ENCODE measurements at regions not wholly inside any gene's neighbourhood (a gene's known extent, or its start where the extent isn't known, plus 50 kb on each side); places are given as distances from the start of the nearest gene placed in this dataset.
"Not testable (repeated sequence)": the region's sequence is repeated elsewhere in the genome, so short reads cannot be mapped to it uniquely, and the experiment has no call there.

DNA sequence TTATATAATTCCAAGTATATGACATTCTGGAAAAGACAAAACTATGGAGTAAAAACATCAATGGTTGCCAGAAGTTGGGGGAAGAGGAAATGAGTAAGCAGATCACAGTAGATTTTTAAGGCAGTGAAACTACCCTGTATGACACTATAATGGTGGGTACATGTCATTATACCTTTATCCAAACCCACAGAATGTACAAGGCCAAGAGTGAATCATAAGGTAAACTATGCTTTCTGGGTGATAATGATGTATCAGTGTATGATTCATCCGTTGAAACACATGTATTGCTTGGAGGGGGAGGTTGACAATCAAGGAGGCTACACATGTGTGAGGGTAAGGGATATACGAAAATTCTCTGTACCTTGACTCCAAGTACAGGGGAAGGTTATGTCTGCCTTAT is 862.7 kb downstream of the PLA2G4A start:
- TF ChIP-seq ZNF565 (CRISPR knock-in tag; conservative IDR thresholded peaks at IDR 0.05; ENCODE audit: low read depth) (no peak), TOX (CRISPR knock-in tag; IDR thresholded peaks at IDR 0.05; ENCODE audit: borderline replicate concordance) (peak; percentile 95), CSRNP3 (CRISPR knock-in tag; IDR thresholded peaks at IDR 0.05) (no peak), RARB (CRISPR knock-in tag; IDR thresholded peaks at IDR 0.05) (peak; percentile 86; the same call in 1 of the 2 replicates), ZFP3 (CRISPR knock-in tag; IDR thresholded peaks at IDR 0.05) (no peak), ZC3H10 (CRISPR knock-in tag; IDR thresholded peaks at IDR 0.05) (0 out of 2 replicates have a peak, but pooled peaks have one; percentile 43)
- TF ChIP-seq, protein P1, sequence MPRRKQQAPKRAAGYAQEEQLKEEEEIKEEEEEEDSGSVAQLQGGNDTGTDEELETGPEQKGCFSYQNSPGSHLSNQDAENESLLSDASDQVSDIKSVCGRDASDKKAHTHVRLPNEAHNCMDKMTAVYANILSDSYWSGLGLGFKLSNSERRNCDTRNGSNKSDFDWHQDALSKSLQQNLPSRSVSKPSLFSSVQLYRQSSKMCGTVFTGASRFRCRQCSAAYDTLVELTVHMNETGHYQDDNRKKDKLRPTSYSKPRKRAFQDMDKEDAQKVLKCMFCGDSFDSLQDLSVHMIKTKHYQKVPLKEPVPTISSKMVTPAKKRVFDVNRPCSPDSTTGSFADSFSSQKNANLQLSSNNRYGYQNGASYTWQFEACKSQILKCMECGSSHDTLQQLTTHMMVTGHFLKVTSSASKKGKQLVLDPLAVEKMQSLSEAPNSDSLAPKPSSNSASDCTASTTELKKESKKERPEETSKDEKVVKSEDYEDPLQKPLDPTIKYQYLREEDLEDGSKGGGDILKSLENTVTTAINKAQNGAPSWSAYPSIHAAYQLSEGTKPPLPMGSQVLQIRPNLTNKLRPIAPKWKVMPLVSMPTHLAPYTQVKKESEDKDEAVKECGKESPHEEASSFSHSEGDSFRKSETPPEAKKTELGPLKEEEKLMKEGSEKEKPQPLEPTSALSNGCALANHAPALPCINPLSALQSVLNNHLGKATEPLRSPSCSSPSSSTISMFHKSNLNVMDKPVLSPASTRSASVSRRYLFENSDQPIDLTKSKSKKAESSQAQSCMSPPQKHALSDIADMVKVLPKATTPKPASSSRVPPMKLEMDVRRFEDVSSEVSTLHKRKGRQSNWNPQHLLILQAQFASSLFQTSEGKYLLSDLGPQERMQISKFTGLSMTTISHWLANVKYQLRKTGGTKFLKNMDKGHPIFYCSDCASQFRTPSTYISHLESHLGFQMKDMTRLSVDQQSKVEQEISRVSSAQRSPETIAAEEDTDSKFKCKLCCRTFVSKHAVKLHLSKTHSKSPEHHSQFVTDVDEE (CRISPR knock-in tag; IDR thresholded peaks at IDR 0.05): no peak
- ATAC-seq: peak; percentile 83

GRCh38 chr1:187692799-187693198 is 864.0 kb downstream of the PLA2G4A start:
- ATAC-seq: no peak
- no peak for TF ChIP-seq ZFP30 (CRISPR knock-in tag; IDR thresholded peaks at IDR 0.05)
- no peak for TF ChIP-seq ARNTL (CRISPR knock-in tag; IDR thresholded peaks at IDR 0.05; ENCODE audit: borderline replicate concordance, low read depth)
- no peak for TF ChIP-seq ZNF8 (CRISPR knock-in tag; IDR thresholded peaks at IDR 0.05)
- TF ChIP-seq CSDC2 (CRISPR knock-in tag; IDR thresholded peaks at IDR 0.05): no peak
- no peak for TF ChIP-seq ZFP3 (CRISPR knock-in tag; IDR thresholded peaks at IDR 0.05)

GRCh38 chr1:187696073-187696472 is 867.3 kb downstream of the PLA2G4A start:
- TF ChIP-seq GLIS3 (CRISPR knock-in tag; IDR thresholded peaks at IDR 0.05): no peak
- no peak for TF ChIP-seq PATZ1 (CRISPR knock-in tag; IDR thresholded peaks at IDR 0.05; ENCODE audit: borderline replicate concordance)
- no peak for TF ChIP-seq ZNF8 (CRISPR knock-in tag; IDR thresholded peaks at IDR 0.05)
- no peak for TF ChIP-seq CSRNP3 (CRISPR knock-in tag; IDR thresholded peaks at IDR 0.05)
- ATAC-seq: peak; percentile 14; the same call in 2 of the 3 replicates

DNA sequence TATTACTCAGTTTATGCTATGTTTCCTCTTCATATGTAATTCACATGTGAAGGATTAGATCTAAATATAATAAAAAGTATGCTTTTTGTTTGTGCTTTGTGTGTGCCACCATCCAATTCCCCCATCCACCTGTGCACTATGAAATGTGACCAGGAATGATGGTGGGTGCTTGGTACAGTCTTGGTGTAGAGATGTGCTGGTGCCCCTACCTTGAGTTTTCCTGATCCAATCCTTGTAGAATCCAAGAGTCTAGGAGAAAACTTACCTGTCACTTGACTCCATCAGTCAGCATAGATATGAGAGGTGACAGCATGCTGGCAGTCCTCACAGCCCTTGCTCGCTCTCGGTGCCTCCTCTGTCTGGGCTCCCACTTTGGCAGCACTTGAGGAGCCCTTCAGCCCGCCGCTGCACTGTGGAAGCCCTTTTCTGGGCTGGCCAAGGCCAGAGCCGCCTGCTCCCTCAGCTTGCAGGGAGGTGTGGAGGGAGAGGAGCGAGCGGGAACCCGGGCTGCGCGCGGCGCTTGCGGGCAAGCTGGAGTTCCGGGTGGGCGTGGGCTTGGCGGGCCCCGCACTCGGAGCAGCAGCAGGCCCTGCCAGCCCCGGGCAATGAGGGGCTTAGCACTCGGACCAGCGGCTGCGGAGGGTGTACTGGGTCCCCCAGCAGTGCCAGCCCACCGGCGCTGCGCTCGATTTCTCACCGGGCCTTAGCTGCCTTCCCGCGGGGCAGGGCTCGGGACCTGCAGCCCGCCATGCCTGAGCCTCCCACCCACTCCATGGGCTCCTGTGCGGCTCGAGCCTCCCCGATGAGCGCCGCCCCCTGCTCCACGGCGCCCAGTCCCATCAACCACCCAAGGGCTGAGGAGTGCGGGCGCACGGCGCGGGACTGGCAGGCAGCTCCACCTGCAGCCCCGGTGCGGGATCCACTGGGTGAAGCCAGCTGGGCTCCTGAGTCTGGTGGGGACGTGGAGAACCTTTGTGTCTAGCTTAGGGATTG is 874.7 kb downstream of the PLA2G4A start:
- not testable (repeated sequence) for ATAC-seq

DNA sequence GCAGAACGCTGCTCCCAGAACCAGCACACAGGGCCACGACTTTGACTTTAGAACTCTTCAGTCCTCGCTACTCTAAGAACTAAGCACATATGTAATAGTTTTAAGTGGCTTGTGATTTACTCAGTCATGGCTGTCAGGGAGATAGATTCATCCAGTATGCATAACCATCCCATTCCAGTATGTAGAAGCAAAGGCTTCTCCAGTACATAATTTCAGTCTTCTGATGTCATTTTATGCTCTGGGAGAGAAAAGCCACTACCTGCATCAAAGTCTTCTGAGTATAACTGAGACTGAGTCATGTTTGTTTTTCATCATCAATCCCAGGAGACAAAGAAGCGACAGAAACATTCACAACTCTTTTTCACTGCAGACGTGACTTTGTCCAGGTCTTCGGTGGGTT is 885.7 kb downstream of the PLA2G4A start:
- ATAC-seq: no peak
- TF ChIP-seq ZC3H10 (CRISPR knock-in tag; IDR thresholded peaks at IDR 0.05): no peak
- TF ChIP-seq, protein P2, sequence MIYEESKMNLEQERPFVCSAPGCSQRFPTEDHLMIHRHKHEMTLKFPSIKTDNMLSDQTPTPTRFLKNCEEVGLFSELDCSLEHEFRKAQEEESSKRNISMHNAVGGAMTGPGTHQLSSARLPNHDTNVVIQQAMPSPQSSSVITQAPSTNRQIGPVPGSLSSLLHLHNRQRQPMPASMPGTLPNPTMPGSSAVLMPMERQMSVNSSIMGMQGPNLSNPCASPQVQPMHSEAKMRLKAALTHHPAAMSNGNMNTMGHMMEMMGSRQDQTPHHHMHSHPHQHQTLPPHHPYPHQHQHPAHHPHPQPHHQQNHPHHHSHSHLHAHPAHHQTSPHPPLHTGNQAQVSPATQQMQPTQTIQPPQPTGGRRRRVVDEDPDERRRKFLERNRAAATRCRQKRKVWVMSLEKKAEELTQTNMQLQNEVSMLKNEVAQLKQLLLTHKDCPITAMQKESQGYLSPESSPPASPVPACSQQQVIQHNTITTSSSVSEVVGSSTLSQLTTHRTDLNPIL (CRISPR knock-in tag; IDR thresholded peaks at IDR 0.05; ENCODE audit: low read depth): no peak
- TF ChIP-seq ZNF565 (CRISPR knock-in tag; conservative IDR thresholded peaks at IDR 0.05; ENCODE audit: low read depth): no peak
- TF ChIP-seq, protein P1 (CRISPR knock-in tag; IDR thresholded peaks at IDR 0.05): no peak
- no peak for TF ChIP-seq ZFP3 (CRISPR knock-in tag; IDR thresholded peaks at IDR 0.05)
- TF ChIP-seq OSR1 (CRISPR knock-in tag; IDR thresholded peaks at IDR 0.05): no peak
- no peak for TF ChIP-seq ZNF8 (CRISPR knock-in tag; IDR thresholded peaks at IDR 0.05)
- no peak for TF ChIP-seq BACH2 (CRISPR knock-in tag; IDR thresholded peaks at IDR 0.05; ENCODE audit: borderline replicate concordance)
- no peak for TF ChIP-seq ISL1 (CRISPR knock-in tag; IDR thresholded peaks at IDR 0.05)
- TF ChIP-seq ZNF70 (CRISPR knock-in tag; IDR thresholded peaks at IDR 0.05): no peak
- no peak for TF ChIP-seq ESRRG (CRISPR knock-in tag; IDR thresholded peaks at IDR 0.05)

Measured in SK-N-SH treated with all-trans-retinoic acid at 6 μM for 48 hours (cell line).